ENCODE measurements at regions not wholly inside any gene's neighbourhood (a gene's known extent, or its start where the extent isn't known, plus 50 kb on each side); places are given as distances from the start of the nearest gene placed in this dataset.

GRCh38 chr3:116802651-116803050 lies 93.1 kb downstream of the TUSC7 start:
- no peak for TF ChIP-seq CTCF (IDR thresholded peaks at IDR 0.05)
- ATAC-seq, result no peak
- H3K27me3 ChIP-seq (ENCODE audit: insufficient read depth in 3 of 3, low read length in 2 of 3), result no peaks in the 10 kb centered on the region
- no peak overlapping the region for H3K27ac ChIP-seq
- no peak overlapping the region for H3K4me3 ChIP-seq
- no peak for DNase-seq
- H3K36me3 ChIP-seq (ENCODE audit: insufficient read depth in 1 of 2, low read depth in 1 of 2), result no peaks in the 10 kb centered on the region
- H3K4me1 ChIP-seq, result no peaks in the 10 kb centered on the region
- intact Hi-C loops (cut with DNase I), result no loop called here
- no peaks in the 10 kb centered on the region for H3K9me3 ChIP-seq

- Histone ChIP-seq H3K27ac (no peak overlapping the region), H3K27me3 (ENCODE audit: insufficient read depth in 3 of 3, low read length in 2 of 3) (no peaks in the 10 kb centered on the region), H3K4me3 (no peak overlapping the region), H3K36me3 (ENCODE audit: insufficient read depth in 1 of 2, low read depth in 1 of 2) (no peaks in the 10 kb centered on the region), H3K9me3 (no peaks in the 10 kb centered on the region), H3K4me1 (no peaks in the 10 kb centered on the region)
- no peak for DNase-seq
- ATAC-seq, result no peak
- WGBS, 3 donors, result 88 to 97% (median 90%) methylated on average over 1 of the region's 1 CpG
- no peak for TF ChIP-seq CTCF (IDR thresholded peaks at IDR 0.05)
- intact Hi-C loops (cut with DNase I), result no loop called here
Observed at GRCh38 chr3:116806351-116806750, 96.8 kb downstream of the TUSC7 start.

- Histone ChIP-seq H3K27me3 (ENCODE audit: insufficient read depth in 3 of 3, low read length in 2 of 3) (no peaks in the 10 kb centered on the region), H3K9me3 (no peaks in the 10 kb centered on the region), H3K27ac (no peak overlapping the region), H3K4me3 (no peak overlapping the region), H3K36me3 (ENCODE audit: insufficient read depth in 1 of 2, low read depth in 1 of 2) (no peaks in the 10 kb centered on the region), H3K4me1 (no peaks in the 10 kb centered on the region)
- no peak for TF ChIP-seq CTCF (IDR thresholded peaks at IDR 0.05)
- no peak for DNase-seq
- ATAC-seq, result no peak
- 85 to 92% (median 89%) methylated on average over 1 of the region's 1 CpG for WGBS, 3 donors
- intact Hi-C loops (cut with DNase I), result no loop called here
Observed at GRCh38 chr3:116808725-116809124, 99.1 kb downstream of the TUSC7 start.

- no peak overlapping the region for H3K27ac ChIP-seq
- no peak overlapping the region for H3K4me3 ChIP-seq
- intact Hi-C loops (cut with DNase I), result no loop called here
- H3K36me3 ChIP-seq (ENCODE audit: insufficient read depth in 1 of 2, low read depth in 1 of 2), result no peaks in the 10 kb centered on the region
- ATAC-seq (no peak), DNase-seq (no peak)
- H3K4me1 ChIP-seq, result no peaks in the 10 kb centered on the region
- no peaks in the 10 kb centered on the region for H3K9me3 ChIP-seq
- WGBS, 3 donors, result 55 to 67% (median 64%) methylated on average over 4 of the region's 4 CpGs
- H3K27me3 ChIP-seq (ENCODE audit: insufficient read depth in 3 of 3, low read length in 2 of 3), result no peaks in the 10 kb centered on the region
- TF ChIP-seq CTCF (IDR thresholded peaks at IDR 0.05), result no peak
Observed at GRCh38 chr3:116809208-116809607, 99.6 kb downstream of the TUSC7 start.

GRCh38 chr3:116811754-116812153 lies 102.2 kb downstream of the TUSC7 start:
- Histone ChIP-seq H3K4me3 (no peak overlapping the region), H3K4me1 (no peaks in the 10 kb centered on the region), H3K27me3 (ENCODE audit: insufficient read depth in 3 of 3, low read length in 2 of 3) (no peaks in the 10 kb centered on the region), H3K36me3 (ENCODE audit: insufficient read depth in 1 of 2, low read depth in 1 of 2) (no peaks in the 10 kb centered on the region), H3K9me3 (no peaks in the 10 kb centered on the region), H3K27ac (no peak overlapping the region)
- DNase-seq (no peak), ATAC-seq (no peak)
- TF ChIP-seq CTCF (IDR thresholded peaks at IDR 0.05), result no peak
- intact Hi-C loops (cut with DNase I), result no loop called here
- 87 to 92% (median 91%) methylated on average over 3 of the region's 3 CpGs for WGBS, 3 donors
